Astrocyte (in vitro differentiated cells and primary cell): ENCODE measurements at regions not wholly inside any gene's neighbourhood (a gene's known extent, or its start where the extent isn't known, plus 50 kb on each side); places are given as distances from the start of the nearest gene placed in this dataset.

Experiments used
- CTCF ChIP-seq: IDR thresholded peaks from 2 replicates; pipeline ENCODE4 v1.5.1; 2011; ENCODE audit warnings: low read depth, mild to moderate bottlenecking, inconsistent platforms, low read length, moderate library complexity; ENCODE audit not compliant: insufficient read depth
- EZH2 ChIP-seq: IDR thresholded peaks from 2 replicates; pipeline ENCODE4 v1.6.1; 2012; ENCODE audit warnings: mild to moderate bottlenecking, low read length, inconsistent platforms; ENCODE audit not compliant: insufficient read depth

DNA sequence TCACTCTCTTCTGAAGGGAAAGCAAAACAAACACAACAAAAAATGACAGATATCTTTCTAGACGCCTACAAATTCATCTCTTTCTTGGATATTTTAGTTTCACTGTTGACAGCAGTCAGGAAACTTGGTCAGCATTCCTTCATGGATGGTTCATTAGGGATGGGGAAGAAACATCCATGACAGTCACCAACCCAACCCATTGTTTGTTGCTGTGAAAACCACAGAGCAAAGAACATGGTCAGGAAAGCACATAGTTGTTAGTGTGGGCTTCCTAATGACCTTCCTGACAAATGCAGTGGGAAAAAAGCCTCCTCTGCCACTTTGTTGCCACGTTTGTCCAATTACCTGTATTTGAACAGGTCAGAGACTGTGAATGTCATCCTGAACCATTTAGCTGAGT lies 139.8 kb upstream of the SNX19 start:
- TF ChIP-seq CTCF (no peak), EZH2 (no peak)
